Loucy (cell line): ENCODE measurements at regions not wholly inside any gene's neighbourhood (a gene's known extent, or its start where the extent isn't known, plus 50 kb on each side); places are given as distances from the start of the nearest gene placed in this dataset.

Experiments
- H2AFZ ChIP-seq: fragments of 200-600 bp; sonication (generic); 2 replicates; pipeline ENCODE4 v1.6.0; 2016; ENCODE audit warnings: antibody characterized with exemption, mild to moderate bottlenecking, low read length, moderate library complexity
- H3F3A ChIP-seq: fragments of 200-600 bp; 2 replicates; pipeline ENCODE4 v1.6.0; 2016; ENCODE audit warnings: antibody characterized with exemption, low read depth, mild to moderate bottlenecking
- H3K27me3 ChIP-seq: fragments of 200-600 bp; sonication (generic); 2 replicates; pipeline ENCODE4 v1.6.1; 2014; ENCODE audit warnings: low read length, mild to moderate bottlenecking; ENCODE audit not compliant: insufficient read depth, poor library complexity, severe bottlenecking
- H3K36me3 ChIP-seq: fragments of 200-600 bp; sonication (generic); 2 replicates; pipeline ENCODE4 v1.6.1; 2016; ENCODE audit warnings: low read length; ENCODE audit not compliant: insufficient read depth
- H3K4me1 ChIP-seq: fragments of 200-600 bp; sonication (generic); 2 replicates; pipeline ENCODE4 v1.5.1; 2014; ENCODE audit warnings: low read length, mild to moderate bottlenecking; ENCODE audit not compliant: insufficient read depth, poor library complexity, severe bottlenecking
- H3K4me2 ChIP-seq: fragments of 200-600 bp; sonication (generic); 2 replicates; pipeline ENCODE4 v1.6.0; 2014; ENCODE audit warnings: antibody characterized with exemption, low read length, low read depth, mild to moderate bottlenecking; ENCODE audit not compliant: poor library complexity, severe bottlenecking
- H3K4me3 ChIP-seq: fragments of 200-600 bp; sonication (generic); 2 replicates; pipeline ENCODE4 v1.5.1; 2014; ENCODE audit warnings: low read length, mild to moderate bottlenecking, mixed read lengths; ENCODE audit not compliant: poor library complexity, severe bottlenecking
- H3K79me2 ChIP-seq: fragments of 200-600 bp; sonication (generic); 2 replicates; pipeline ENCODE4 v1.6.1; 2014; ENCODE audit warnings: low read length; ENCODE audit not compliant: insufficient read depth
- H3K9ac ChIP-seq: fragments of 200-600 bp; sonication (generic); 2 replicates; pipeline ENCODE4 v1.6.0; 2014; ENCODE audit warnings: mild to moderate bottlenecking, low read depth, low read length, moderate library complexity; ENCODE audit not compliant: poor library complexity, severe bottlenecking
- H3K9me2 ChIP-seq: fragments of 200-600 bp; sonication (generic); replicated peaks from 2 replicates; pipeline ENCODE4 v1.6.1; 2016; ENCODE audit warnings: low read depth, low read length, mixed read lengths
- H3K9me3 ChIP-seq: fragments of 200-600 bp; sonication (generic); 2 replicates; pipeline ENCODE4 v1.6.1; 2014; ENCODE audit warnings: mild to moderate bottlenecking, antibody characterized with exemption, low read length, low read depth; ENCODE audit not compliant: insufficient read depth
- H4K20me1 ChIP-seq: fragments of 200-600 bp; sonication (generic); 2 replicates; pipeline ENCODE4 v1.6.0; 2014; ENCODE audit warnings: antibody characterized with exemption, low read length, mild to moderate bottlenecking; ENCODE audit not compliant: insufficient read depth, poor library complexity, severe bottlenecking
- EZH2phosphoT487 ChIP-seq: fragments of 200-600 bp; IDR thresholded peaks from 2 replicates; pipeline ENCODE4 v1.6.1; 2018; ENCODE audit warnings: antibody characterized with exemption, mild to moderate bottlenecking, moderate library complexity, borderline replicate concordance
- TF ChIP-seq, protein P1 (sequence below): fragments of 200-600 bp; sonication (generic); conservative IDR thresholded peaks from 2 replicates; pipeline ENCODE4 v1.5.1; 2014; ENCODE audit warnings: mild to moderate bottlenecking, antibody characterized with exemption, low read length

DNA sequence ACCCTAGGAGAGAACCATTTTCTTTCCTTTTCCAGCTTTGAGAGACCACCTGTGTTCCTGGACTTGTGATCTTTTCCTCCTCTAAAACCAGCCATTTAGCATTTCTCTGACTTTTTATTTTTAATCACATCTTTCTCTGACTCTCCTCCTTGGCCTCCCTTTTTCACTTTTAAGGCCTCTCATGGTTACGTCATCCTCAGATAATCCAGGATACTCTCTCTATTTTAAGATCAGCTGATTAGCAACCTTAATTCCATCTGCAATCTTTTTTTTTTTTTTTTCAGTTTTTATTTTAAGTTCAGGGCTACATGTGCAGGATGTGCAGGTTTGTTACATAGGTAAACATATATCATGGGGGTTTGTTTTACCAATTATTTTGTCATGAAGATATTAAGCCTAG lies 54.0 kb downstream of the RFPL4B start:
- Histone ChIP-seq H3K4me2 (no peak overlapping the region), H3K9ac (no peak overlapping the region), H3K9me2 (no peaks in the 10 kb centered on the region), H3K9me3 (no peaks in the 10 kb centered on the region), H2AFZ (no peak overlapping the region), H3F3A (no peaks in the 10 kb centered on the region), H4K20me1 (no peaks in the 10 kb centered on the region), H3K36me3 (no peaks in the 10 kb centered on the region), H3K27me3 (no peaks in the 10 kb centered on the region), H3K4me1 (no peaks in the 10 kb centered on the region), H3K79me2 (no peaks in the 10 kb centered on the region), H3K4me3 (no peak overlapping the region)
- TF ChIP-seq, protein P1, sequence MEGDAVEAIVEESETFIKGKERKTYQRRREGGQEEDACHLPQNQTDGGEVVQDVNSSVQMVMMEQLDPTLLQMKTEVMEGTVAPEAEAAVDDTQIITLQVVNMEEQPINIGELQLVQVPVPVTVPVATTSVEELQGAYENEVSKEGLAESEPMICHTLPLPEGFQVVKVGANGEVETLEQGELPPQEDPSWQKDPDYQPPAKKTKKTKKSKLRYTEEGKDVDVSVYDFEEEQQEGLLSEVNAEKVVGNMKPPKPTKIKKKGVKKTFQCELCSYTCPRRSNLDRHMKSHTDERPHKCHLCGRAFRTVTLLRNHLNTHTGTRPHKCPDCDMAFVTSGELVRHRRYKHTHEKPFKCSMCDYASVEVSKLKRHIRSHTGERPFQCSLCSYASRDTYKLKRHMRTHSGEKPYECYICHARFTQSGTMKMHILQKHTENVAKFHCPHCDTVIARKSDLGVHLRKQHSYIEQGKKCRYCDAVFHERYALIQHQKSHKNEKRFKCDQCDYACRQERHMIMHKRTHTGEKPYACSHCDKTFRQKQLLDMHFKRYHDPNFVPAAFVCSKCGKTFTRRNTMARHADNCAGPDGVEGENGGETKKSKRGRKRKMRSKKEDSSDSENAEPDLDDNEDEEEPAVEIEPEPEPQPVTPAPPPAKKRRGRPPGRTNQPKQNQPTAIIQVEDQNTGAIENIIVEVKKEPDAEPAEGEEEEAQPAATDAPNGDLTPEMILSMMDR: no peak
- no peak for TF ChIP-seq EZH2phosphoT487

DNA sequence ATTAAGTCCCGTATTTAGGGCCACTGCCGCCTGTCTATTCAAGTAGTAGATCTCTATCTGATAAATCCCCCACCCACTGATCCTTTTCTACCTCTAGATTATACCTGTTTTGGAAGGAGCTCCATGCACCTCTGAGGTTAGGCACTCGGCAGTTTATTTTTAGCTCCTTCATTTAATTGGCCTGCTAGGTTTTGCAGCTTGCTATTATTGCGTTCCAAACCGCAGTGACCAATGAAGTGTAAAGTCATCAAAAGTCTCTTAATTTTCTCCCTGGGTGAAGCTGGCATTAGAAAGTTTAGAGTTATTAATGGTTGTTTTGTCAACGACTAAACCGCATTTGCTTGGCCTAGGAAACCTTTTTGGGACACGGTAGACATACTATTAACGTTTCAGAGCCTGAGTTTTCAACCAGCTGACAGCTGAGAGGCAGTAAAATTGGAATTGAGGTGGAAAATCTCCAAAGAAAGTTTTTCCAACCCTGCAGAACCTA lies 60.0 kb downstream of the RFPL4B start:
- Histone ChIP-seq H3K9ac (no peak overlapping the region), H3K36me3 (no peaks in the 10 kb centered on the region), H3F3A (no peaks in the 10 kb centered on the region), H2AFZ (no peak overlapping the region), H3K9me3 (no peaks in the 10 kb centered on the region), H3K4me3 (no peak overlapping the region), H4K20me1 (no peaks in the 10 kb centered on the region), H3K79me2 (no peaks in the 10 kb centered on the region), H3K4me2 (no peak overlapping the region), H3K9me2 (no peaks in the 10 kb centered on the region), H3K27me3 (no peaks in the 10 kb centered on the region), H3K4me1 (no peaks in the 10 kb centered on the region)
- TF ChIP-seq, protein P1: no peak
- TF ChIP-seq EZH2phosphoT487: no peak

- no peak for TF ChIP-seq EZH2phosphoT487
- TF ChIP-seq, protein P1: no peak
- H4K20me1 ChIP-seq: no peaks in the 10 kb centered on the region
- H3K4me2 ChIP-seq: no peak overlapping the region
- no peaks in the 10 kb centered on the region for H3K9me2 ChIP-seq
- no peaks in the 10 kb centered on the region for H3K4me1 ChIP-seq
- H3K9ac ChIP-seq: no peak overlapping the region
- no peaks in the 10 kb centered on the region for H3F3A ChIP-seq
- H3K36me3 ChIP-seq: no peaks in the 10 kb centered on the region
- H3K9me3 ChIP-seq: no peaks in the 10 kb centered on the region
- no peaks in the 10 kb centered on the region for H3K27me3 ChIP-seq
- no peaks in the 10 kb centered on the region for H3K79me2 ChIP-seq
- H2AFZ ChIP-seq: no peak overlapping the region
- no peak overlapping the region for H3K4me3 ChIP-seq
Measured at GRCh38 chr6:112408522-112408921, 61.4 kb downstream of the RFPL4B start.
